HG02885 (cell line): ENCODE measurements at regions not wholly inside any gene's neighbourhood (a gene's known extent, or its start where the extent isn't known, plus 50 kb on each side); places are given as distances from the start of the nearest gene placed in this dataset.

Experiments used
- ATAC-seq: cut with Tn5 transposase; IDR thresholded peaks from one replicate; pipeline ENCODE4 v1.9.1; 2021; ENCODE audit warnings: mild to moderate bottlenecking; ENCODE audit not compliant: unreplicated experiment, poor library complexity

DNA sequence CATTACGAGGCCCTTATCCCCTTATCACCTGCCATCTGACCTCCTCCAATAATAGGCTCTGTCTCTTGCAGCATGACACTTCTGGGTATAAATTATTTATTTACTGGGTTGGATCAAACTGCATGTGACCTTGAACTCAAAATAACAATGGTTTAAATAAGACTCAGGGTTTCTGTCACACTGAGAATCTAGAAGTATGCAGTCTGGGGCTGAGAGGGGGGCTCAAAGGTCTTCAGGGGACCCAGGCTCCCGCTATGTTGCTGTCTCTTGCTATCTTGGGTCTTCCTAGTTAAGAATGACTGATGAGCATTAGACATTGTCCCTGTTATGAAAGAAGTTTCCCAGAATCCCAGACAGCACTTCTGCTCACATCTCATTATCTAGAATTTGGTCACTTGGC is 133.5 kb downstream of the URB2 start:
- no peak for ATAC-seq

DNA sequence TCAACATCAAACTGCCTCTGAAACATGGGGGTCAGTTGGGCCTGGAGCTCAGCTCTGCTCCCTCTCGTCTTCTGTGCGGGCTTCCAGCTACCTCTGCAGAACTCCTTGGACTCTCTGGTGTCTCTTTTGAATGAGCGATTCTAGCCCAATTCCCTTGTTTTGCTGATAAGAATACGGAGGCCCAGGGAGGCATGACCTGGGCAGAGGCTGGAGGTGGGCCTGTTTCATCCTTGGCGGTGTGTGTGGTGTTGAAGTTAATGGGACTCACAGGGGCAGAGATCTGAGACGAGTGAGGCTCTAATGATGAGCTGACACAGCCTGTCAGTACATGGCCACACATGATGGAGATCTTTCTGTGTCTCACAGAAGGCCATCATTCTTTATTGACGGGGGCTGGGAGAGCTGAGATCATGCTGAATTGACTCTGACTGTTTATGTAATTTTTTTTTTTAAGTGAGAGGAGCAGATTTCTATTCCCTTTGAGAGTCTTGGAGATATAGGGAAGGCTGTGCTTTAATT is 134.5 kb downstream of the URB2 start:
- no peak for ATAC-seq

DNA sequence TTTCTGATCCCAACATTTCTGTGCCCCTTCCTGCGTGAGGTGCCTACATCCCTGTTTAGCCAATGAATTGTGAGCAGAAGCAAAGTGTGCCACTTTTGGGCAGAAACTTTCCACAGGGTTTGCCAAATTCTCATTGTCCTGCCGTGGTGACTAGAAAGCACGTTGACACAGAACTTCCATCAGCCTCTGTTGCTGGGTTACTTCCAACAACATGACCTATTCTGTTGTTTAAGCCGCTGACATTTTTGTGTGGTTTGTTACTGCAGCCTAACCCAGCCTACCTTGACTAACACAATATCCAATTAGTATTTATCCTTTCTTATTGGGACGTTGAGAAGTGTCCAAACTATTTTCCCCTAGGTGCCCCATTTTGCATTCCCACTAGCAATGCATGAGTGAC is 136.8 kb downstream of the URB2 start:
- ATAC-seq = no peak

DNA sequence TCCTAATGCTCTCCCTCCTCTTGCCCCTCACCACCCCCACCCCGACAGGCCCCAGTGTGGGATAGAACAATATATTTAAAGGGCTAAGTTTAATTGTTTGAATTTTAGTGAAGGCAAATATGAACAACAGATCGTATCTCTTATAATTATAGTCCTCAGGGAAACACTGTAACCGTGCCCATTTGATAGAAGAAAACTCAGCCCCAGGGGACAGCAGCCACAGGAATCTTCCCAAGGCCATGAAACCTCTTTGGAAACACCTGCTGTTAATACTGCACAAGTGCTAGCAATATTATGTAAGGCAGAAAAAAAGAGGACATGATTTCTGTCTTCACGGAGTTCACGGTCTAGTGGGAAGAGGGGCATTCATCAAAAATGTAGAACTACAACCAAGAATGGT is 142.2 kb downstream of the URB2 start:
- ATAC-seq = no peak

DNA sequence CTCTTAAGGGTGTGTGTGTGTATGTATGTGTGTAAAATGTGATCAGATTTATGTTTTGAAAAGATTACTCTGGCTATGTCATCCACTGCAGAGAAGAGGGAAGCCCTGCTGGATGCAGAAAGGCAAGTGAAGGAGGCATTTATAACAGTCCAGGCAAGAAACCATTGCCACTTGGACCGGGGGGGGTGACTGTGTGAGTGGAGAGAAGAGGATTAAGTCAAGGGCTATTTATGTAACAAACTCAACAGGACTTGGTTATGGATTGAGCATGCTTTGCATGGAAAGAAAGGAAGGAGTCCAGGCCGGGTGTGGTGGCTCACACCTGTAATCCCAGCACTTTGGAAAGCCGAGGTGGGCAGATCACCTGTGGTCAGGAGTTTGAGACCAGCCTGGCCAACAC is 143.0 kb downstream of the URB2 start:
- ATAC-seq = no peak

DNA sequence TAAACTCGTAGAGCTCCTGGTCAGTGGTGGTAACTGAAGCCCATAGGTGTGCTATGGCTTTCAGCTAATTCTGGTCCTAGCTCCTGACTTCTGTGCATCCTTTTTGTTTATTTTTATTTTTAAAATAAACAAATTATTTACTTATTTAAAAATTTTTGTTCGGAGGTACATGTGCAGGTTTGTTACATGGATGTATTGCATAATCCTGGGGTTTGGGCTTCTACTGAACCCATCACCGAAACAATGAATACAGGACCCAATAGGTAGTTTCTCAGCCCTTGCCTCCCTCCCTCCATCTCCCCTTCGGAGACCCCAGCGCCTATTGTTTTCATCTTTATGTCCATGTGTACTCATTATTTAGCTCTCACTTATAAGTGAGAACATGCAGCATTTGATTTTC is 143.8 kb downstream of the URB2 start:
- no peak for ATAC-seq

DNA sequence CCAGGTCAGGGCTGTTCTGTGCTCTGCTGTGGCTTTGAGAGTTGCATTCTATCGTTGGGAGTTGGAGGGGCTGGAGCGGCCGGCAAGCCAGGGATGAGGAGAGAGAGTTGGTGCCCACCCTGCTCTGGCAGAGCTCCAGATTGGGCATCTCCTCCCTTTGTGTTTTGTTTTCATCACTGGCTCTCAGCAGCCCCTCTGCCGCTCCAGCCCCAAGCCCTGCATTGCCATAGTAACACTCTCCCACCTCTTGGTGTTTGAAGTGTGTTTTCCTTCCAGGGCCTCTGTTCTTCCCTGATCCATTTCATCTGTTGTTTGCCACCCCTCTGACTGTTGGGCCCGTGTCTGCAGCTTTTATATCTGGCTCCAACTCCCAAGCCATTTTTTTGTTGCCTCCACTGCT is 152.7 kb downstream of the URB2 start:
- ATAC-seq = no peak

DNA sequence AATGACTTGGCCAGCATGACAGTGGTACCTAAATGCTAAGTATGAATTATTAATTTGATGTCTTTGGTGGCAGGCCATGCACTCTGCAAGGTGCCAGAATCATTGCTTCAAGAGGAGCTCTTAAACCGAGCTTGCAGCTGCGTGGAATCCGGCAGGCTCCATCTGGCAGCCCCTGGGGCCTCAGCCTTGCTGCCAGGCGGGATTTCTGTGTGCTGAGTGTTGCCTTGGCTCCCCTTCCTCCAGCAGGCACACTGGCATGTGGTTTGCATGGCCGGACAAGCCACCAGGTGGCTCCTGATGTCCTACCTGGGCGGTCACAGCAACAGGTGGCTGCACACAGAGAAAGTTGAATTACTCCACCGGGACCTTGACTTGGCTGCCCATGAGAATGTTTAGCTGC is 155.4 kb downstream of the URB2 start:
- ATAC-seq = no peak

DNA sequence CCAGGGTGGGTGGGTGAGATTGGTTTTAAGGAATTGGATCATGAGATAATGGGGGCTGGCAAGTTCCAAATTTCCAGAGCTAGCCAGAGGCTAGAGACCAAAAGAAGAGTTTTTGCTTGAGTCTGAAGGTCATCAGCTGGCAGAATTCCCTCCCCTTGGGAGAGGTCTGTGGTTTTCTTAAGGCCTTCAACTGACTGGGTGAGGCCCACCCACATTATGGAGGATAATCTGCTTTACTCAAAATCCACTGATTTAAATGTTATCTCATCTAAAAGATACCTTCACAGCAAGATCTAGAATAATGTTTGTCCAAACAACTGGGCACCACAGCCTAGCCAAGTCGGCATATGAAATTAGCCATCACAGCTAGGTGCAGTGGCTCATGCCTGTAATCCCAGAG is 156.4 kb downstream of the URB2 start:
- ATAC-seq = no peak

DNA sequence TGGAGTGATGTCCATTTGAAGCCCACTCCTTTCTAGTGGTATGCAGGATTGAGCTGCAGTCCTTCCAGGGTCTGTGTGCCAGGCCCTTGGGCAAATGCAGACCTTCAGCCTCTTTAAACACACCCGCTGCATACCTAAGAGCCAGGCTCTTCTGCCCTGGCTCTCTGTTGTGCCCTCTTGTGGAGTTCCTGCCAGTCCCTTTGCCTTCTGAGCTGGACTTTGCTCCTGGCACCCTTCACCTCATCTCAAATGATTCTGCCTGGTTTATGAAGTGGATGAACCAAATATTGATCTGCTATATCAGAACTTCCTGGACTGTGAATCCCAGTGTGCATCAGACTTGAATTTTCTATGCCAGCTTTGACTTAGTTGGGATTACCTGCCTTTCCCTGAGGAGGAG is 158.8 kb downstream of the URB2 start:
- no peak for ATAC-seq

DNA sequence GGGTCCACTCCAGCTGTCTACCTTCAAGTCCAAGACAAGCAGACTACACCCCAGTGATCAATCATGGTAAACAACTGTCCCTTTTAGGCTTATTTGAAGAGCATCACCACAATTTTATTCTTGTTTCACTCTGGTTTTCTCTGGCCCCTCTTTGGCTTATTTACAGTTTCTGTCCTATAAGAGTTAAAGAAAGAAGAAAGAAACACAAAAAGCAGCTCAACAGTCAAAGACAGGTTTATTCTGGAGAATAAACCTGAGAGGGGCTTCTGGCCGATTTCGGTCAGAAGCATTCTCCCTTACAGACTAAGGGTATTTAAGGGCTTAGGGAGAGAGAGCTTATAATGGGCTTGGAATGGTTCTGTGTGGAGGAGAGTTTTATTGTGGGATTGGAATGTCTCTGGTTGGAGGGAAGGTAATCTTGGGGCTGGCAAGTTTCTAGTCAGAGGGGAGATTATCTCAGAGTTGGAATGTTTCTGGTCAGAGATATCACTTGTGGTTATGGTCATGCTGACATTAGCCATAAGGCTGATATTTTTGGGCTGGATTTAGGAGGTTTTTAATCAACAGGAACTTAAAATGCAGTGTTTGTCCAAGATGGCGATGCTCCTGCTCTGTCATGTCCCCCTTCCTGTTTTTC is 161.0 kb downstream of the URB2 start:
- no peak for ATAC-seq

DNA sequence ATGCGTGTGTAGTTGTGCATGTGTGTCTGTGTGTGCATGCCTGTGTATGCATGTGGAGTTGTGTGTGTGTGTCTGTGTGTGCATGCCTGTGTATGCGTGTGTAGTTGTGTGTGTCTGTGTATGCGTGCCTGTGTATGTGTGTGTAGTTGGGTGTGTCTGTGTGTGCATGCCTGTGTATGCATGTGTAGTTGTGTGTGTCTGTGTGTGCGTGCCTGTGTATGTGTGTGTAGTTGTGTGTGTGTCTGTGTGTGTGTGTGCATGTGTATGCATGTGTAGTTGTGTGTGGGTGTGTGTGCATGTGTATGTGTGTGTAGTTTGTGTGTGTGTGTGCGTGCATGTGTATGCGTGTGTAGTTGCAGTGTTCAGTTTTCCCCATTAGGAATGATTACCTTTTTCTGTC is 162.0 kb downstream of the URB2 start:
- ATAC-seq = no peak

DNA sequence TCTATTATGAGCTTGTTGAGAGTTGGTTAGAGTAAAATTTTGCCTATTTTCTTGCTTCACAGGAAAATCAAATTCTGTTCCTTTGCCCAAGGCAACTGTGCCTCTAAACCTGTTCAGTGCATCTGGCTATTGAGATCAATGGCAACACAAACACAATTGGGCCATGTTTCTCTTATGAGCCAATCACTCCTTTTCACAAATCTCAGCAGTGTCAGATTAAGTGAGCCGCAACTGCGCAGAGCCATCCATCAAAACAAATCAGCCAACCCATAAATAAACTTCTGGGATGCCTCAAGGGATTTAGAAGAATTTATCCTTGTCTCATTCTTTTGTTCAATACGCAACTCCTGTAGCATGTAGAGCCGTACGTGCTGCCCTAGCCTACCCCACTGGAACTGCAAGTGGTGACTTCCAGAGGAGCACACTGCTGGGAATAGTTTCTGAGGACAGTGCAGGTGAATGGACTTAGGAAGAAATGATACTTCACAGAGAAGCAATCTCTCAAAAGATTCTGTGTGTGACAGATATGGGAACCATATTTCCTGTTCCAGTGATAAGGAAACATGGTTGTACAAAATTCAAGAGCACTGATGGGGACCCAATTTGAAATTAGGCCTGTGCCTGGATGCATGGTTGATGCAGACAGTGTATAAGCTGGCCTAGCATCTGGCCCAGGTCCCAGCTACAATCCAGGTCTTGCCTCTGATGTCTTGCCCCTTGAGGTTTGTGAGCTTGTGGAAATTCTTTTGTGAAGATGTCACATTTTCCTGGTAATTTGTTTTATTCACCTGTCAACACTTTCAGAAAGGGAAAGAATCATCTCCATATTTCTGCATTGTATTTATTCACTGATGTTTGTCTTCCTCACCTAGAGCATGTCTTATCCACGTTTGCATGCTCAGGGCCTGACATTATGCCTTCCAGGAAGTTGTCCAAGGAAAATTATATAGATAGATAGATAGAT is 166.2 kb downstream of the URB2 start:
- no peak for ATAC-seq

DNA sequence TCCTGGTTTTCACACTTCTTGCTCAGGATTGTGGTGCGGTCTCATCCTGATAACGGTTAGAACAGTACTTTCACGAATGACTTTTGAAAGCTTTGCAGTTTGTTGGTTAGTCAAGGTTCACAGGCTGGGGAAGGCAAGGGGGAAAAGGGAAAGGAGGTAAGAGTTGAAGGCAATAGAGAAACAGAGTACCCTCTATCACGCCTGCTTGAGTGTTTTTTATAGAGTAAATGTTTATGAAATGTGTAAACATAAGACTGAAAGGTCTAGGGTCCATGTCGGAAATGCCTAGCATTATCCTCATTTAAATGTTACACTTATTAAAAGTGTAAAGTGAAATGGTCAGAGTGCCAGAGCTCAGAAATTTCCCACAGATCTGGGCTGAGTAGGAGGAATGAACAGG is 167.4 kb downstream of the URB2 start:
- ATAC-seq = no peak

DNA sequence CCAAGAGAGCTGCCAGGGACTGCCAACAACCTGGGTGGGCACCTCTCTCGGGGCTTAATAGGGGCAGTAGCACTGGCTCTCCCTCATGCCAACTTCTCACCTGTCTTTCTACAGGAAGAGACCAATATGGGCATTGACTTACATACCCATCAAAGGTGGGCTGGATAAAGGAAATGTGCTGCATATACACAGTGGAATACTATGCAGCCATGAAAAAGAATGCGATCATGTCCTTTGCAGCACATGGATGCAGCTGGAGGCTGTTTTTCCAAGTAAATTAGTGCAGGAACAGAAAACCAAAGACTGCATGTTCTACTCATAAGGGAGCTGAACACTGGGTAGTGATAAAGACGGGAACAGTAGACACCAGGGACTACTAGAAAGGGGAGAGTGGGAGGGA is 172.5 kb downstream of the URB2 start:
- ATAC-seq = no peak

DNA sequence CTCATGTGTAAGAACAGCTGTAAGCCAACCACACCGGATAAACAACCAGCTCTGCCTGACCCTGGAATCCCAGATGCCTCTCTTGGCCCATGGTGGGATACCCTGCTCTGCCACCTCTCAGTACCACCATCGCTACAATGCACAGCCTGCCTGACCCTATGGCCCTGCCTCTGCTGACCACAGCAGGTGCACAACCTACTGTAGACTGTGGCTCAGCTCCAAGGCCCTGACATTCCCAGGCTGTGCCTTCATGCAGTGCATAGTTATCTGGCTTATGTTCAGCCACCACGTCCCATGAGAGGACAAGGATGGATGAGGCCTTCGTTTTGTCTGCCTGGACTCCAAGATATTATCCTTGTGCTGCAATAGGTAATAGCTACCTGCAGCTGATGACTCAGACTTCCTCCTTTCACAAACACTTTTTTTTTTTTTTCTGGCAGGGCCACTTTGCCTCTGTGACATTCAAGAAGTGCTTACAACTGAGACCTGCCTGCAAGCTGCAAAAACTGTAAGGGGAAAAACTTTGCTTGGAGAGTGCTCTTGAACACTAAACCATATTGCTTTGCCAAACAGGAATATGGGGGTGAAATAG is 177.7 kb downstream of the URB2 start:
- ATAC-seq = no peak

DNA sequence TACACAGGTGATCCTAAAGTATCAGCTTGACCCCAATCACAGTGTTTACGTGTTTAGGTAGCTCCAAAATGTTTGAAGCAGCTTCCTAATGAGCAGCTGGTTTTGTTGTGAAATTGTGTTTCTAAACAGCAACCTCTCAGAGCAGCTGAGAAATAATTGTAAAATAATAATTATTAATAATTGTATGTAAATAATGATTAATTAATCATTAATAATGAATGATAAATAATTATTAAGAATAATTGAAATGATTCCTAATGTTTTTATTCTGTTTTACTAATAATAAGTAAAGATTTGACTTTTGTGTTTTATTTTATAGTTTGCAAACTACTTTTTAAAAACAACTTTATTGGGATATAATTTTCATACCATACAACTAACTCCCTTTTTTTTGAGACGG is 182.2 kb downstream of the URB2 start:
- ATAC-seq = no peak

DNA sequence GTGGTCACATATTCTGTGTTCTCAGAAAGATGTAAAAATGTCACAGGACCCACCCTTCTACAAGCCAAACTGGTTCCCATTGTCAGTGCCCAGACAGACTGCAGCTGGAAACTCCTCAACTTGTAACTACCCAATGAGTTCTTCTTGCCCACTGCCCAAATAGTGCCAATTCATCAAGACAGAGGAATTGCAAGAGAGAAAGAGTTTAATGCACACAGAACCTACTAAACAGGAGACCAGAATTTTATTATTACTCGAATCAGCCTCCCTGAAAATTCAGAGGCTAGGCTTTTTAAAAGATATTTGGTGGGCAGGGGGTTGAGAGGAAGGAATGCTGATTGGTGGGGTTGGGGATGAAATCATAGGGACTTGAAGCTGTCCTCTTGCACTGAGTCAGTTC is 184.1 kb downstream of the URB2 start:
- no peak for ATAC-seq

DNA sequence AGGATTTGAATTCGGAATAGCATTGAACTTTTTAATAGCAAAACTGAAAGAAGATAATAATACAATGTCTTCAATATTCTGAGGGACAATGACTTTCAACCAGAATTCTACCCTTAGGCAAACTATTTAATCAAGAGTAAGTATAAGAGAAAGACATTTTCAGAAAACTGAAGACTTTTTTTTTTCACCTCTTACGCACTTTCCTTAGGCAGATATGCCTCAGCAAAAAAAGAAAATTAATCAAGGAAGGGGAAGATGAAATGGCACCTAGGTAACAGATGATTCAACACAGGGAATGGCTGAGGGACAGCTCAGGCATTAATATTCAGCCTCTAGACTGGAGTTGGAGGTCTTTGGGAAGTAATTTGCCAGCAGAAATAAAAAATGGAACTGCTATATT is 184.9 kb downstream of the URB2 start:
- no peak for ATAC-seq

DNA sequence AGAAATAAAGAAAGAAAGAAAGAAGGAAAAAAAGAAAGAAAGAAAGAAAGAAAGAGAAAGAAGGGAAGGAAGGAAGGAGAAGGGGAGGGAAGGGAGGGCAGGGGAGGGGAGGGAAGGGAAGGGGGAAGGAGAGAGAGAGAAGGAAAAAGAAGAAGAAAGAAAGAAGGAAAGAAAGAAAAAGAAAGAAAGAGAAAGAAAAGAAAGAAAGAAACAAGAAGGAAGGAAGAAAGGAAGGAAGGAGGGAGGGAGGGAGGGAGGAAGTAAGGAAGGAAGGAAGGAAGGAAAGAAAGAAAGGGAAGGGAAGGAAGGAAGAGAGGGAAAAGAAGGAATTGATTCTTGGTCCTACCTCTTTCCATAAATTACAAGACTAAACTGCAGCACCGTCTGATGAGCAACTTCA is 186.1 kb downstream of the URB2 start:
- no peak for ATAC-seq

DNA sequence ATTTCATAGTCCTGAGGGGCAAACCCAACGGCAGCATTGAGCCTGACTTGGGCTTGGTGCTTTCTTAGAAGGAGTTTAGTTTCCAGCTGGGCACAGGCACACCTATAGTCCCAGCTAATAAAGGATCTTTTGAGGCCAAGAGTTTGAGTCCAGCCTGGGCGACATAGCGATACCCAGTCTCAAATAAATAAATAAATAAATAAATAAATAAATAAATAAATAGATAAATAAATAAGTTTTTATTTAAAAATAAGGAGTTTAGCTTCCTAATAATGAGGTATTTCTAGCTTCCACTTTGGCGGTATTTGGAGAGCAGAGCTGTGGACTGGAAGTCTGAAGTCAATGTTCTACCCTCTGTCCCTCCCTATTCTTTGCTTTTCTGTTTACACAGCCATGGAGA is 186.6 kb downstream of the URB2 start:
- no peak for ATAC-seq
